ENCODE measurements at regions not wholly inside any gene's neighbourhood (a gene's known extent, or its start where the extent isn't known, plus 50 kb on each side); places are given as distances from the start of the nearest gene placed in this dataset.

DNA sequence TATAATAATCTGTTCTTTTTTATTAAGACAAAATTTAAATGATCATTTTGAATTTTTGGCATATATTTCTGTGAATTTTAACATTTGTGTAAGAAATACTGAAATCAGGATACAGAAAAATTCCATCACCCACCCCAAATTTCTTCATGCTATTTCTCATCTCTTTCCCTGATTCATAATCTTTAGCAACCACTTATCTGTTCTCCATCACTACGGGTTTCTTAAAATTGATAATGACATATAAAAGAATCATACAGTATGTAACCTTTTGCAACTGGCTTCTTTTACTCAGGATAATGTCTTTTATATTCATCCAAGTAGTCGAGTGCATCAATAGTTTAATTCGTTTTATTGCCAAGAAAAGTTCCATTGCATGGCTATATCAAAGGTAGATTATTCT, 1627.0 kb downstream of the PCDH9 start:
- H3K4me2 ChIP-seq (ENCODE audit: low read length): no peak overlapping the region
- H4K20me1 ChIP-seq (ENCODE audit: insufficient read depth): no peaks in the 10 kb centered on the region
- no peaks in the 10 kb centered on the region for H3K27me3 ChIP-seq (ENCODE audit: insufficient read depth, low read length)
- no peaks in the 10 kb centered on the region for H3K79me2 ChIP-seq (ENCODE audit: insufficient read depth, low read length)
- no peak overlapping the region for H3K4me3 ChIP-seq (replicated peaks in 1 of 2; ENCODE audit: low read depth in 1 of 2, low read length in 2 of 2)
- no peak overlapping the region for H3K27ac ChIP-seq (ENCODE audit: low read depth, low read length)
- H3K9me2 ChIP-seq (ENCODE audit: insufficient read depth): no peaks in the 10 kb centered on the region
- H2AFZ ChIP-seq (ENCODE audit: low read depth, low read length, poor library complexity, severe bottlenecking): no peak overlapping the region
- TF ChIP-seq POLR2AphosphoS5 (IDR thresholded peaks at IDR 0.05; ENCODE audit: low read depth, low read length): no peak
- no peaks in the 10 kb centered on the region for H3K36me3 ChIP-seq (ENCODE audit: control insufficient read depth in 1 of 2, insufficient read depth in 2 of 2, low read length in 2 of 2)
- BruUV-seq (replicated peaks): no TSS peak
- intact Hi-C loops (cut with micrococcal nuclease): no loop called here
- no peaks in the 10 kb centered on the region for H3K4me1 ChIP-seq (ENCODE audit: control insufficient read depth in 1 of 2, insufficient read depth in 2 of 2, low read length in 2 of 2)
- ChIA-PET RAD21 (ENCODE audit: low non-redundant PET in 1 of 2, low total read pairs in 2 of 2, uncharacterized antibody in 2 of 2, unreplicated experiment in 2 of 2) (no interaction called here), CTCF (no interaction called here), POLR2A (no interaction called here)
- DNase-seq (ENCODE audit: low read depth, low spot score) (no peak), ATAC-seq (no peak)
- no peak overlapping the region for H3K9ac ChIP-seq (ENCODE audit: low read length)
- H3K9me3 ChIP-seq (ENCODE audit: control insufficient read depth in 1 of 2, insufficient read depth in 1 of 2, low read depth in 1 of 2, low read length in 2 of 2): no peaks in the 10 kb centered on the region

DNA sequence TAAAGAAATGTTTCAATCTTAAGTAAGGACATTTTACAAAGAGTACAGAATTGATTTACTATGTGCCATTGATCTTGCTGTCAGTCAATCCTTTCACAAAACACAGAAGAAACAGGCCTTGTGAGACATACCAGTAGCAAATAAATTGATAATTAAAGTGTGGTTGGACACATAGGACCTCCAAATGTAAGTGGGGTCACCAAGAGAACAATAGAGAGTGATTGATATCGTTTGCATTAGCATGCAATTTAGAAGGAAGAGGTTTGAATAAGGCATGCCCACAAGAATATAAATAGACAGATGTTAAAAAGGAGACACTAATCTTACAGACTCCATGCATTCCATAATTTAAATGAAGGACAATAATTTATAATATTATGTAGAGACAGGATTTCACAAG, 1628.3 kb downstream of the PCDH9 start:
- POLR2A ChIA-PET: no interaction called here
- TF ChIP-seq EZH2 (IDR thresholded peaks at IDR 0.05): no peak
- TF ChIP-seq, protein P1, sequence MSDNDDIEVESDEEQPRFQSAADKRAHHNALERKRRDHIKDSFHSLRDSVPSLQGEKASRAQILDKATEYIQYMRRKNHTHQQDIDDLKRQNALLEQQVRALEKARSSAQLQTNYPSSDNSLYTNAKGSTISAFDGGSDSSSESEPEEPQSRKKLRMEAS (IDR thresholded peaks at IDR 0.05): no peak
- TF ChIP-seq CBX3 (IDR thresholded peaks at IDR 0.05; ENCODE audit: low read depth): no peak
- TF ChIP-seq FOSL1 (IDR thresholded peaks at IDR 0.05; ENCODE audit: low read depth): no peak
- TF ChIP-seq ELF1 (IDR thresholded peaks at IDR 0.05; ENCODE audit: borderline replicate concordance, low read depth): no peak
- TF ChIP-seq, protein P2, sequence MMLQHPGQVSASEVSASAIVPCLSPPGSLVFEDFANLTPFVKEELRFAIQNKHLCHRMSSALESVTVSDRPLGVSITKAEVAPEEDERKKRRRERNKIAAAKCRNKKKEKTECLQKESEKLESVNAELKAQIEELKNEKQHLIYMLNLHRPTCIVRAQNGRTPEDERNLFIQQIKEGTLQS (IDR thresholded peaks at IDR 0.05): no peak
- TF ChIP-seq POLR2AphosphoS5 (IDR thresholded peaks at IDR 0.05; ENCODE audit: low read depth, low read length): no peak
- no peak for TF ChIP-seq CEBPB (IDR thresholded peaks at IDR 0.05; ENCODE audit: low read depth)
- no peak for TF ChIP-seq EZH2phosphoT487 (IDR thresholded peaks at IDR 0.05; ENCODE audit: borderline replicate concordance)
- TF ChIP-seq SRF (IDR thresholded peaks at IDR 0.05; ENCODE audit: low read depth): no peak
- no peak for TF ChIP-seq SP1 (IDR thresholded peaks at IDR 0.05; ENCODE audit: low read depth)
- TF ChIP-seq POLR2A (IDR thresholded peaks at IDR 0.05; ENCODE audit: borderline replicate concordance, extremely low read depth, insufficient read depth, insufficient read length): no peak
- no peak for TF ChIP-seq EGR1 (IDR thresholded peaks at IDR 0.05; ENCODE audit: low read depth)
- TF ChIP-seq, protein P3, sequence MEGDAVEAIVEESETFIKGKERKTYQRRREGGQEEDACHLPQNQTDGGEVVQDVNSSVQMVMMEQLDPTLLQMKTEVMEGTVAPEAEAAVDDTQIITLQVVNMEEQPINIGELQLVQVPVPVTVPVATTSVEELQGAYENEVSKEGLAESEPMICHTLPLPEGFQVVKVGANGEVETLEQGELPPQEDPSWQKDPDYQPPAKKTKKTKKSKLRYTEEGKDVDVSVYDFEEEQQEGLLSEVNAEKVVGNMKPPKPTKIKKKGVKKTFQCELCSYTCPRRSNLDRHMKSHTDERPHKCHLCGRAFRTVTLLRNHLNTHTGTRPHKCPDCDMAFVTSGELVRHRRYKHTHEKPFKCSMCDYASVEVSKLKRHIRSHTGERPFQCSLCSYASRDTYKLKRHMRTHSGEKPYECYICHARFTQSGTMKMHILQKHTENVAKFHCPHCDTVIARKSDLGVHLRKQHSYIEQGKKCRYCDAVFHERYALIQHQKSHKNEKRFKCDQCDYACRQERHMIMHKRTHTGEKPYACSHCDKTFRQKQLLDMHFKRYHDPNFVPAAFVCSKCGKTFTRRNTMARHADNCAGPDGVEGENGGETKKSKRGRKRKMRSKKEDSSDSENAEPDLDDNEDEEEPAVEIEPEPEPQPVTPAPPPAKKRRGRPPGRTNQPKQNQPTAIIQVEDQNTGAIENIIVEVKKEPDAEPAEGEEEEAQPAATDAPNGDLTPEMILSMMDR (IDR thresholded peaks at IDR 0.05 in 2 of 3, conservative IDR thresholded peaks at IDR 0.05 in 1 of 3; ENCODE audit: borderline replicate concordance in 1 of 3, insufficient read depth in 1 of 3, low read depth in 2 of 3, low read length in 2 of 3): no peak
- TF ChIP-seq RAD21 (IDR thresholded peaks at IDR 0.05; ENCODE audit: low read depth): no peak
- TF ChIP-seq, protein P4, sequence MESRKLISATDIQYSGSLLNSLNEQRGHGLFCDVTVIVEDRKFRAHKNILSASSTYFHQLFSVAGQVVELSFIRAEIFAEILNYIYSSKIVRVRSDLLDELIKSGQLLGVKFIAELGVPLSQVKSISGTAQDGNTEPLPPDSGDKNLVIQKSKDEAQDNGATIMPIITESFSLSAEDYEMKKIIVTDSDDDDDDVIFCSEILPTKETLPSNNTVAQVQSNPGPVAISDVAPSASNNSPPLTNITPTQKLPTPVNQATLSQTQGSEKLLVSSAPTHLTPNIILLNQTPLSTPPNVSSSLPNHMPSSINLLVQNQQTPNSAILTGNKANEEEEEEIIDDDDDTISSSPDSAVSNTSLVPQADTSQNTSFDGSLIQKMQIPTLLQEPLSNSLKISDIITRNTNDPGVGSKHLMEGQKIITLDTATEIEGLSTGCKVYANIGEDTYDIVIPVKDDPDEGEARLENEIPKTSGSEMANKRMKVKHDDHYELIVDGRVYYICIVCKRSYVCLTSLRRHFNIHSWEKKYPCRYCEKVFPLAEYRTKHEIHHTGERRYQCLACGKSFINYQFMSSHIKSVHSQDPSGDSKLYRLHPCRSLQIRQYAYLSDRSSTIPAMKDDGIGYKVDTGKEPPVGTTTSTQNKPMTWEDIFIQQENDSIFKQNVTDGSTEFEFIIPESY (IDR thresholded peaks at IDR 0.05; ENCODE audit: extremely low read depth, insufficient replicate concordance, low read length): no peak
- H3K9ac ChIP-seq (ENCODE audit: low read length): no peak overlapping the region
- CTCF ChIA-PET: no interaction called here
- H3K27me3 ChIP-seq (ENCODE audit: insufficient read depth, low read length): no peaks in the 10 kb centered on the region
- no peak for DNase-seq (ENCODE audit: low read depth, low spot score)
- BruUV-seq (replicated peaks): no TSS peak
- no peak overlapping the region for H2AFZ ChIP-seq (ENCODE audit: low read depth, low read length, poor library complexity, severe bottlenecking)
- no peaks in the 10 kb centered on the region for H3K9me3 ChIP-seq (ENCODE audit: control insufficient read depth in 1 of 2, insufficient read depth in 1 of 2, low read depth in 1 of 2, low read length in 2 of 2)
- H3K9me2 ChIP-seq (ENCODE audit: insufficient read depth): no peaks in the 10 kb centered on the region
- H4K20me1 ChIP-seq (ENCODE audit: insufficient read depth): no peaks in the 10 kb centered on the region
- RAD21 ChIA-PET (ENCODE audit: low non-redundant PET in 1 of 2, low total read pairs in 2 of 2, uncharacterized antibody in 2 of 2, unreplicated experiment in 2 of 2): no interaction called here
- intact Hi-C loops (cut with micrococcal nuclease): no loop called here
- H3K36me3 ChIP-seq (ENCODE audit: control insufficient read depth in 1 of 2, insufficient read depth in 2 of 2, low read length in 2 of 2): no peaks in the 10 kb centered on the region
- H3K4me1 ChIP-seq (ENCODE audit: control insufficient read depth in 1 of 2, insufficient read depth in 2 of 2, low read length in 2 of 2): no peaks in the 10 kb centered on the region
- no peak overlapping the region for H3K4me2 ChIP-seq (ENCODE audit: low read length)
- no peak for ATAC-seq
- H3K4me3 ChIP-seq (replicated peaks in 1 of 2; ENCODE audit: low read depth in 1 of 2, low read length in 2 of 2): no peak overlapping the region
- H3K27ac ChIP-seq (ENCODE audit: low read depth, low read length): no peak overlapping the region
- no peaks in the 10 kb centered on the region for H3K79me2 ChIP-seq (ENCODE audit: insufficient read depth, low read length)

Measured in HCT116 (cell line).